Activated CD4-positive, alpha-beta T cell treated with anti-CD3 and anti-CD28 coated beads, Interleukin-2, amount 50 U/mL, for 24 hours (primary cell): ENCODE measurements at regions not wholly inside any gene's neighbourhood (a gene's known extent, or its start where the extent isn't known, plus 50 kb on each side); places are given as distances from the start of the nearest gene placed in this dataset.

Source experiments
- DNase-seq, 2 donors: peaks; one replicate each; pipeline ENCODE4 v3.0.0-alpha.2; 2020; ENCODE audit warnings: low read depth in 1 of 2, low spot score in 1 of 2

DNA sequence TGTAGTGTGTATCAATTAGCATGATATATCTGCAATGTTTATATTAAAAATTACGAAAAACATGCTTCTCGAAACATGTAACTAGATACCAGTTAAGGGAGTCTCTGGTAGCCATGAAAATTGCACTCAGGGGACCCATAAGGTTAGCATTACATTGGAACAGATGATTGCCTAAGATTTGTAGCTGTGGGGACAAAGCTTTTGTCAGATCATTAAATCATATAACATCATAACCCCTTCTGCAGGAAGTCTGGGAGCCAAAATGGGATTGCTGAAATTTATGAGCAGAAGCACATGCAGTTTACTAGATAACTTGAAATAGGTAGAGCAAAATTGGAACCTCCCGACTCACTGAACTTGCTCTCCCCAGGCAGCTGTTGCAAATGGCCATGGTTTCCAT, 235.0 kb upstream of the IGFBP3 start:
- no peak for DNase-seq

GRCh38 chr7:46155367-46155766, 234.3 kb upstream of the IGFBP3 start:
- DNase-seq: no peak

DNA sequence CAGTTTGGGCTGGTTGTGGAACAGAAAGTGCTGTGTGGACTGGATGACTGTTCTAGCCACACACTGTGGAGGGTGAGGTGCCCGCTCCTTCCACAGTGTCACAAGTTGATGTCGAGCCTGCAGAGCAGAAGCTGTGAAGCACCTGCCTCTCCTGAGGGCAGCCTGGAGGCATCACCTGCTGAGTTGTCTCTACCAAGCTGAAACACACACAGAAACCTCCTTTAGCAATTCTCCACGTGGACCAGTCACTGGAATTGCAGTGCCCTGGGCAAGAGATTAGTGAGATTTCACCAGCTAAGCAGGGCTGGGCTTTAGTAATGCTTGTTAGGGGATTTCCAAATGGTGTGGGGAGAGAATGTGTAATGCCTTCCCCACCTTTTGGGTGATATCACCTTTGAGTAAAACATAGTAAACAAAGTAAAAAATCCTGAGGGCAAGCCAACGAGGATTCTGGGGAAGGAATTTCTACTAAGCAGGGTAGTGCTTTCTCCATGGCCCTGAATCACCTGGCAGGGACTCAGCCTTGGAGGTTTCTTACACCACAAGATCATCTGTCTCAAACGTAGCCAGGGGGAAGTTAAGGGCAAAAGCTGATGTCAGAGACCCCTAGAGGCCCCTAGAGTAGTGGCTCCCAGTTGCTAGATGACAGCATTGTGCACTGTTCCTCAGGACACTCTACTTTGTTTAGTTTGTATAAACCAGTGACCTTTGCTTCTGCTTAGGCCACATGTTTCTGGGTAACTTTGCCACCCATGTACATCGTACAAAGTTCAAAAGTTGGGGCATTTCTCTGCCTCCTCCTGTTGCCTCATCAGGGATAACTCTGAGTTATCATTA, 233.1 kb upstream of the IGFBP3 start:
- DNase-seq: no peak

DNA sequence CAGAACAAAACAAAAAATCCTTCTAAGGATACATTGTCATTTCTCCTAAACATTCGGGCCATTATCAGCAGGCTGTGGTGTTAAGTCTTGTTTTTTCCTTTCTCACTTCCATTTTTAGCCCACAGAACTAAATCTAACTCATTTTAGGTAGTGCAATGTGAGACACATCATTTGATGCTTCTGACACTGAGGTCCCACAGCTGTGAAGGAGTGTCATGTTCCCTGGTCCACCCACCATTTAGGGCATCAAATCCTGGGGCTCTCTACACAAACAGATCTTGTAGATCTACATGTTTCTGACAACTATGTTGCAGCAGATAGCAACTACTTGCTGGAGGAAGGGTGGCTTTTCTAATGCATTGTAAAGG, 232.5 kb upstream of the IGFBP3 start:
- no peak for DNase-seq

DNA sequence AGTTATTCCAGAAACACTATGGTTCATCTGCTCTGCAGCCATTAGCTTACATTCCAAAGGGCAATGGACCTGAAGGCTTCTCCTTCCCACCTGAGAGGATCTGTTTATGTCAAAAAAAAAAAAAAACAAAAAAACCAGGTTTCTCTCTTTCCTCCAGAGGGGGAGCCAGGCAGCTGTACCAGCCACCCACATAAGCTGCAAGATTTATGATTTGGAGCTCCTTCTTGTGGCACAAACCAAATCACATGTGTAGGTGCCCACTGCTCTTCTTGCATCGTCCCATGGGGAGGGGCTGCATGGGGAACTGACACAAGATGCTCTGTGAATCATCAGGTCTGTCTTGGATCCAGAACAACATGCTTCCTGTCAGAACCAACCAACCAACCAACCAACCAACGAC, 231.6 kb upstream of the IGFBP3 start:
- no peak for DNase-seq

GRCh38 chr7:46150721-46151120, 229.6 kb upstream of the IGFBP3 start:
- DNase-seq: no peak

GRCh38 chr7:46150202-46150601, 229.1 kb upstream of the IGFBP3 start:
- DNase-seq: no peak

DNA sequence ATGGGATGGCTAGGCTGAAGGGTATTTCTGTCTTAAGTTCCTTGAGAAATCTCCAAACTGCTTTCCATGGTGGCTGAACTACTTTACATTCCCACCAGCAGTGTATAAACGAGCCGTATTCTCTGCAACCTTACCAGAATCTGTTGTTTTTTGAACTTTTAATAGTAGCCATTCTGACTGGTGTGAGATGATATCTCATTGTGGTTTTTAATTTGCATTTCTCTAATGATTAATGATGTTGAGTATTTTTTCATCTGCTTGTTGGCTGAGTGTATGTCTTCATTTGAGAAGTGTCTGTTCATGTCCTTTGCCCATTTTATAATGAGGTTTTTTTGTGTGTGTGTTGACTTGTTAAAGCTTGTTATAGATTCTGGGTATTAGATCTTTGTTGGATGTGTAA, 226.8 kb upstream of the IGFBP3 start:
- DNase-seq: no peak

- DNase-seq: no peak
These were observed 225.6 kb upstream of the IGFBP3 start for GRCh38 chr7:46146454-46147255.

DNA sequence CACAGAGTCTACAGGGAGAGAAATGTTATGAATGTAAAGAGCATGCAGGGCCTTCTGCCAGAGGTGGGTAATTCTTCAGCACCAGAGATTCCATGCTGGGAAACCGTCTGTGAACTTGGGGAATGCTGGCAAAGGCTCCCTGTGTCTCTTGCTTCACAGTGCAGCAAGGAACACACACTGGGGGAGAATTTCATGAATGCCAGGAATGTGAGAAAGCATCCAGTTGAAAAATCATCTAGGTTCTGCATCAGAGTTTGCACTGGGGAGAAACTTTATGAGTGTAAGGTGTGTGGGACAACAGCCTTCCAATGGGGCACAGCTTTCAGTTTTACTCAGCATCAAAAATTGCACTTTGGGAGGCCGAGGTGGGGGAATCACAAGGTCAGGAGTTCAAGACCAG, 224.3 kb upstream of the IGFBP3 start:
- DNase-seq: no peak

DNA sequence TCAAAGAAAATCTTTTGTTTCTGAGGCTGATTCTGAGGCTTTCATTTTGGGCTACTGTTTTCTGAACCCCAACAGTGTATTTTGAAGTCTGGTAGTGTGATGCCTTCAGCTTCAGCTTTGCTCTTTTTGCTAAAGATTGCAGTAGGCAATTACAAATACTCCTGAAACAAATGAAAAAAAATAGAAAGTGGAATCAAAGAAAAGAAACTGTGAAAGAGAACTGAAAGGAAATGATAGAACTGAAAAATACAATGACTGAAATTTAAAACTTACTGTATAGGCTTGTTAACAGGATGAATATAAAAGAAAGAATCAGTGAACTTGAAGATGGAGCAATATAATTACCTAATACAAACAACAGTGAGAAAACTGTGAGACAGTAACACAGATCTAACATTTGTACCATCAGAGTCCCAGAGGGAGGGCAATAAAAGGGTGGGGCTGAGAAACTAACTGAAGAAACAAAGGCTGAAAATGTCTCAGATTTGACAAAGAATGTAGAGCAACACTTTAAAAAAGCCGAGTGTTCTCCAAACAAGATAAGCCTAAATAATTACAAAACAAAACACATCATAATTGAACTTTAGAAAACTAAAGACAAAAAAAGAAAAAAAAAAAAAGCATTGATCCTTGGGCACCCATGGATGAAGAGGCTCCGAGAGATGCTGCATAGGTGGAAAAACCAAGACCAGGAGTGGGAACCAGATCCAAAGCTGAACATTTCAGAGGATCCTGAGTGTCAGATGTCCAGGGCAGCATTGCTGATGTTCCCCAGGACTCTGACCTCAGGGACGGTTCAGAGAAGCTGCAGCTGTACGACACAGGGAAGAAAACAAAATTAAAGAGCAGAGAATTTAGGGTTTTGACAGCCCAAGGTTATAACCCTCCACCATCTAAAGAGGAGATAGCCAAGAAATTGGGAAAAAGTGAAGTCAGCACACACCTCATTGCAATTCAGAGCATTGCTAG, 223.2 kb upstream of the IGFBP3 start:
- DNase-seq: no peak

- no peak for DNase-seq
These were observed 222.3 kb upstream of the IGFBP3 start for GRCh38 chr7:46143421-46143820.

GRCh38 chr7:46139079-46139478, 218.0 kb upstream of the IGFBP3 start:
- no peak for DNase-seq

GRCh38 chr7:46137725-46138124, 216.7 kb upstream of the IGFBP3 start:
- no peak for DNase-seq

DNA sequence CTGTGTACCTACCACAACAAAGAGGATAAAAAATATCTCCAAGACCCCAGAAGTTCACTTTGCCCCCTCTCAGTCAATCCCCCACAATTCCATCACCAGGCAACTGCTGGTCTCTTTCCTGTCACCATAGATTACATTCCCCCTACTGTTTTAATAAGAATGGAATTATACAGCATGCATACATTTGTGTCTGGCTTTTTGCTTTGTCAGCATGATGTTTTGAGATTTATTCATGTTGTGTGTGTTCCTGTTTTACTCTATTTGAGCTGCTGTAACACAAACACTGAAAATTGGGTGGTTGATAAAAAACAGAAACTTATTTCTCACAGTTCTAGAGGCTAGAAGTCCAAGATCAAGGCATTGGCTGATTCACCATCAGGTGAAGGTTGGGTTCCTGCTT, 214.5 kb upstream of the IGFBP3 start:
- no peak for DNase-seq

- no peak for DNase-seq
These were observed 213.7 kb upstream of the IGFBP3 start for GRCh38 chr7:46134795-46135194.

DNA sequence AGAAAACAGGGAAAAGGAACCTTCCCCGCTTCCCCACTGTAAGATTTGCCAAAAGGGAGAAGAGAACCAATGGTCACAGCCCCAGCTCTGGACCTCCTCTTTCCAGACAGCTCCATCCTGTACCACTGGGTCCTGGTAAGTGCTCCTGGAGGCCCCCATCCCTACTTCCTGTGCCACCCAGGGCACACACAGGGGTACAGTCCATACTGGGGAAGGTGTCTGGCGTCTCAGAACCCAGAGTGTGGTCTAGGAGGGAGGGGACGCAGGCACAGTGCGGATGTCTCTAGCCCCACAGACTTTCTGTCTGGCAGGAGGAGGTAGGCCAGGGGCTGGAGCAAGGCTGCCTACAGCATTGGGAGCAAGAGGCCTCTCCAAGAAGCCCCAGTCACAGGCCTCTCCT, 213.3 kb upstream of the IGFBP3 start:
- no peak for DNase-seq

- no peak for DNase-seq
These were observed 212.7 kb upstream of the IGFBP3 start for GRCh38 chr7:46133751-46134150.

GRCh38 chr7:46133072-46133471, 212.0 kb upstream of the IGFBP3 start:
- DNase-seq: no peak

DNA sequence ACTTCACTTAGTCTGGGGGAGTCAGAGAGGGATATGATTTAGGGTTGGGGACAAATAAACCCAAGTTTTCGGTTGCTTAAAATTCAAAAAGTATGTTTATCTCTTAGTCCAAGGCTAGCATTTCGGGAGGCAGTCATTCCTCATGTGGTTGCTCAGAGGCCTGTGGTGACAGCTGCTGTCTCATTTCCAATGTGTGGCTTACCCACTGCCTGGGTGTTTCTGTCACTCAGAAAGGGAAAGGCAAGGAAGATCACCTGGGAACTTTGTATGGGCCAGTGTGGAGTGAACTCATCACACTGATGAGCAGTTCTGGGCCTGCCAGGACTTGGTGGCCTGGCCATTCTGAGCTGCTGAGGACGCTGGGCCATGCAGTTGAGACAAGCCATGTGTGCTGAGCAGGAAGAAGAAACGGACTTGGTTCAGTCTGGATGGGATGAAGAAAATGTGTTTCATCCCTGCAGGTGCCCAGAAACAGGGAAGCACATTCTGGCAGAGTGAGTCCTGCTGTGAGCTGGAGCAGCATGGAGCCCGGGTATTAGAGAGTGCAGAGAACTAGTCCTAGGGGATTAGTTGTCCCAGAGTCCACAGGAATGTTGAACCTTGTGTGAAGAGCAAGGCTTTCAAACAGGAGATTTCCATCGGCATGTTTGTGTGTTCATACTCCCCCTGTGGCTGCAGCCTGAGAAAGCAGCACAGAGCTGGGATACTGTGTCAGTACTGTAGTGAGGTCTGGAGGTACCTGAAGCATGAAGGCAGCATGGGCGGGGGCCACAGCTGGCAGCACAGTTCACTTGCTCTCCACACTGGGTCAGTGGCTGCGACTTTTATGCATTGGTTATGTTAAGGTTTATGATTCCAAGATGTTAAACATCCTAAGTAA, 211.1 kb upstream of the IGFBP3 start:
- no peak for DNase-seq
